ENCODE measurements at regions not wholly inside any gene's neighbourhood (a gene's known extent, or its start where the extent isn't known, plus 50 kb on each side); places are given as distances from the start of the nearest gene placed in this dataset.

DNA sequence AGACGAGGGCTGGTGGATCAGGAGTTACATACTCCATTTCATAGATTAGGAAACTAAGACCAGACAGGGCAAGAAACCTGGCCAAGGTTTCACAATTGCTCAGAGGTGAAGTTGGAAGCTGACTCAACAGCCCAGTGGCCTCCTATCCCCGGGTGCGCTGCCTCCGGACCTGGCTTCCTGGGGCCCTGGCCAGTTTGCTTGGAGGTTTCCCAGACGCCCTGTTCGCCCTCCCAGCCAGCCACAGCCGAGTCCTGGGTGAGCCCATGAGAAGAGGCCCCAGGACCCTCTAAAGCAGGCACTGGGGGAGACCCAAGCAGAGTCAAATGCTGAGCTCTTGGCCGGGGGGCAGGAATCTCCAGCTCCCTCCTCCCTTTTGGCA lies 180.1 kb downstream of the ZBTB18 start:
- Histone ChIP-seq H3K9ac (ENCODE audit: insufficient read depth in 1 of 2, low read length in 2 of 2) (no peak overlapping the region), H3K4me1 (ENCODE audit: control insufficient read depth in 5 of 5, insufficient read depth in 5 of 5, low read length in 5 of 5) (peaks cover 0 to 9% (median 0%) of the 10 kb centered on the region in 5 donors), H3K27me3 (ENCODE audit: control insufficient read depth in 3 of 3, insufficient read depth in 3 of 3, low read length in 2 of 3) (no peaks in the 10 kb centered on the region), H3K27ac (ENCODE audit: low read depth in 1 of 2, low read length in 1 of 2) (no peak overlapping the region), H3K36me3 (ENCODE audit: control insufficient read depth in 4 of 4, insufficient read depth in 4 of 4, low read length in 4 of 4) (no peaks in the 10 kb centered on the region), H3K4me3 (no peak overlapping the region), H3K9me3 (ENCODE audit: control insufficient read depth in 4 of 4, insufficient read depth in 3 of 4, low read length in 3 of 4) (peaks cover 0 to 2% (median 0%) of the 10 kb centered on the region in 4 donors)
- TF ChIP-seq, protein P1, sequence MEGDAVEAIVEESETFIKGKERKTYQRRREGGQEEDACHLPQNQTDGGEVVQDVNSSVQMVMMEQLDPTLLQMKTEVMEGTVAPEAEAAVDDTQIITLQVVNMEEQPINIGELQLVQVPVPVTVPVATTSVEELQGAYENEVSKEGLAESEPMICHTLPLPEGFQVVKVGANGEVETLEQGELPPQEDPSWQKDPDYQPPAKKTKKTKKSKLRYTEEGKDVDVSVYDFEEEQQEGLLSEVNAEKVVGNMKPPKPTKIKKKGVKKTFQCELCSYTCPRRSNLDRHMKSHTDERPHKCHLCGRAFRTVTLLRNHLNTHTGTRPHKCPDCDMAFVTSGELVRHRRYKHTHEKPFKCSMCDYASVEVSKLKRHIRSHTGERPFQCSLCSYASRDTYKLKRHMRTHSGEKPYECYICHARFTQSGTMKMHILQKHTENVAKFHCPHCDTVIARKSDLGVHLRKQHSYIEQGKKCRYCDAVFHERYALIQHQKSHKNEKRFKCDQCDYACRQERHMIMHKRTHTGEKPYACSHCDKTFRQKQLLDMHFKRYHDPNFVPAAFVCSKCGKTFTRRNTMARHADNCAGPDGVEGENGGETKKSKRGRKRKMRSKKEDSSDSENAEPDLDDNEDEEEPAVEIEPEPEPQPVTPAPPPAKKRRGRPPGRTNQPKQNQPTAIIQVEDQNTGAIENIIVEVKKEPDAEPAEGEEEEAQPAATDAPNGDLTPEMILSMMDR (IDR thresholded peaks at IDR 0.05; ENCODE audit: control extremely low read depth, extremely low read depth) = no peak
- no peak for ATAC-seq (ENCODE audit: insufficient read depth, low FRiP score)
- no peak for DNase-seq
- 52 to 61% methylated on average over 8 of the region's 8 CpGs for WGBS, 2 donors

DNA sequence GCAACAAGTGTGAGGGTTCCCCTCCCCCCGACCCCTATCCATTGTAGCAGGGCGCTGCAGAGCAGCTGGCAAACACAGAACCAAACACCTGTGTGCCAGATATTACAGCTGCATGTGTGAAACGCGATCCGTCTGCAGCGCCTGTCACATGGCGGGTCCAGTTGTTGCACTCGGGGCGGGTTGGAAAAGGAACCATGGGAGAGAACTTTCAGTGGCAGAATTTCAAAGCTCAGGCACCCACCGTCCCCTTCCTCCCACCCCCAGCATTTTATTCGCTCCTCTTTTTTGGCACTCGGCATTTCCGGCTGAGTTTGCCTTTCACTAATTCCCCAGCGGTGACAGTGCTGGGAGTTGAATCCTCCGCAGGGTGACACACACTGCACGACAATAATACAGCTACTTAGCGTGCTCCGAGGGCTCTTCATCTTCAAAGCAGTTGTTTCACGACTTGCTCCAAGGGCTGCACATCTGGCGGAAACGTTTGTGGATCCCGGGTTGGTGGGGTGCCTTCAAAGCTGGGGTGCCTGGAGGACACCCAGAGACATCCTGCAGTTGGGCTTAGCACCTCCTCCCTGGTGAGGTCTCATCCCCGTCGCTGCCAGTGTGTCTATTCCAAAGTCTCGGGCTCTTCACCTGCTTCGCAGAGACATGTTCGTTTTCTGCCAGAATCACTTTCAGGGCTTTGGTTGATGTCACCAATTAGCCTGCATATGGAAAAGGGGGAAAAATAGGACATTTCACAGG lies 180.7 kb downstream of the ZBTB18 start:
- no peak overlapping the region for H3K4me3 ChIP-seq
- DNase-seq (peak in 2 of 3 donors; percentile 47 to 48), ATAC-seq (ENCODE audit: insufficient read depth, low FRiP score) (no peak)
- H3K27ac ChIP-seq (ENCODE audit: low read depth in 1 of 2, low read length in 1 of 2) = no peak overlapping the region
- peaks cover 0 to 9% (median 0%) of the 10 kb centered on the region in 5 donors for H3K4me1 ChIP-seq (ENCODE audit: control insufficient read depth in 5 of 5, insufficient read depth in 5 of 5, low read length in 5 of 5)
- no peak overlapping the region for H3K9ac ChIP-seq (ENCODE audit: insufficient read depth in 1 of 2, low read length in 2 of 2)
- H3K9me3 ChIP-seq (ENCODE audit: control insufficient read depth in 4 of 4, insufficient read depth in 3 of 4, low read length in 3 of 4) = peaks cover 0 to 6% (median 0%) of the 10 kb centered on the region in 4 donors
- H3K27me3 ChIP-seq (ENCODE audit: control insufficient read depth in 3 of 3, insufficient read depth in 3 of 3, low read length in 2 of 3) = no peaks in the 10 kb centered on the region
- TF ChIP-seq, protein P1 (IDR thresholded peaks at IDR 0.05; ENCODE audit: control extremely low read depth, extremely low read depth) = no peak
- H3K36me3 ChIP-seq (ENCODE audit: control insufficient read depth in 4 of 4, insufficient read depth in 4 of 4, low read length in 4 of 4) = no peaks in the 10 kb centered on the region
- WGBS, 2 donors = 41 to 69% methylated on average over 27 of the region's 27 CpGs

DNA sequence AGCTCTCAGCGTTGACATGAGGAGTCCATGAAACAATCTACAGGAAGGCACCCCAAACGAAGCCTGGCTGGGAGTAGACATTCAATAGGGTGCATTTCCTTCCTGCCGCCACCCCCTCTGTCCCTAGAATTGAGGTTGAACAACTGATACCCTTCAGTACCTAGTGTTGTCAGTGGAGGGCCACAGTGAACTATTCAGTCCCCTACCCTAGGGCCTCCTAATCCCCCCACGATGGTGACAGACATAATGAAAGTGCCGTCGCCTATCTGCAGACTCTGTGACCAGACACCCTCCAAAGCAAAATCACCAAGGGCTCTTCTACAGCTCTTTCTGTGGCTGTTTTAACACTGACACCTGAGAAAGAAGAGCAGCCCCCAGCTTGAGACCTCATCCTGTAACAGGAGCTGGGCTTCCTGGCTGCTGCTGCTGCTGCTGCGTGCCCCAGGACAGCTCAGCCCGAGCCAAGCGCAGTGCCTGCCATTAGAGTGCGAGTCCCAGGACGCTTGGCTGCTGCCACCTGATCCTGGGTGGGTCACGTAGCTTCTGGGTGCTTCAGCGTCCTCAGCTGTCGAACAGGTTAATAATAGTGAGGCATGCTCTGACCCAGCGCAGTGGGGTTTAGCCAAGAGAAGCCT lies 183.0 kb downstream of the ZBTB18 start:
- Histone ChIP-seq H3K4me1 (ENCODE audit: control insufficient read depth in 5 of 5, insufficient read depth in 5 of 5, low read length in 5 of 5) (peaks cover 0 to 9% (median 0%) of the 10 kb centered on the region in 5 donors), H3K27me3 (ENCODE audit: control insufficient read depth in 3 of 3, insufficient read depth in 3 of 3, low read length in 2 of 3) (no peaks in the 10 kb centered on the region), H3K9ac (ENCODE audit: insufficient read depth in 1 of 2, low read length in 2 of 2) (no peak overlapping the region), H3K27ac (ENCODE audit: low read depth in 1 of 2, low read length in 1 of 2) (no peak overlapping the region), H3K36me3 (ENCODE audit: control insufficient read depth in 4 of 4, insufficient read depth in 4 of 4, low read length in 4 of 4) (no peaks in the 10 kb centered on the region), H3K4me3 (no peak overlapping the region), H3K9me3 (ENCODE audit: control insufficient read depth in 4 of 4, insufficient read depth in 3 of 4, low read length in 3 of 4) (peaks cover 0 to 7% (median 0%) of the 10 kb centered on the region in 4 donors)
- DNase-seq (no peak), ATAC-seq (ENCODE audit: insufficient read depth, low FRiP score) (no peak)
- TF ChIP-seq, protein P1 (IDR thresholded peaks at IDR 0.05; ENCODE audit: control extremely low read depth, extremely low read depth) = no peak
- 75 to 78% methylated on average over 15 of the region's 15 CpGs for WGBS, 2 donors

Measured in lung (tissue), 11 donors.